Vagina (tissue), 2 donors: ENCODE measurements at regions not wholly inside any gene's neighbourhood (a gene's known extent, or its start where the extent isn't known, plus 50 kb on each side); places are given as distances from the start of the nearest gene placed in this dataset.
"Not testable (repeated sequence)": the region's sequence is repeated elsewhere in the genome, so short reads cannot be mapped to it uniquely, and the experiment has no call there.

Source experiments
- POLR2A ChIP-seq, 2 donors: fragments of 450-650 bp; IDR thresholded peaks; one replicate each; pipeline ENCODE4 v1.6.1; 2017; ENCODE audit warnings: antibody characterized with exemption in 2 of 2, mild to moderate bottlenecking in 2 of 2, moderate library complexity in 2 of 2
- POLR2AphosphoS5 ChIP-seq, 2 donors: sonication (generic); formaldehyde crosslinking; IDR thresholded peaks; one replicate each; pipeline ENCODE4 v1.9.0; 2017; ENCODE audit warnings: antibody characterized with exemption in 2 of 2, mild to moderate bottlenecking in 2 of 2, low read depth in 1 of 2; ENCODE audit not compliant: insufficient read depth in 1 of 2
- TF ChIP-seq, protein P1 (sequence below), 3 experiments: fragments of 450-650 bp in 2 of 3; fragments of 200-600 bp in 1 of 3; sonication (generic) in 1 of 3; IDR thresholded peaks; one replicate each; pipeline ENCODE4 v1.5.1; 2017 to 2019; ENCODE audit warnings: antibody characterized with exemption in 3 of 3, mild to moderate bottlenecking in 2 of 3, moderate library complexity in 2 of 3

- TF ChIP-seq, protein P1, sequence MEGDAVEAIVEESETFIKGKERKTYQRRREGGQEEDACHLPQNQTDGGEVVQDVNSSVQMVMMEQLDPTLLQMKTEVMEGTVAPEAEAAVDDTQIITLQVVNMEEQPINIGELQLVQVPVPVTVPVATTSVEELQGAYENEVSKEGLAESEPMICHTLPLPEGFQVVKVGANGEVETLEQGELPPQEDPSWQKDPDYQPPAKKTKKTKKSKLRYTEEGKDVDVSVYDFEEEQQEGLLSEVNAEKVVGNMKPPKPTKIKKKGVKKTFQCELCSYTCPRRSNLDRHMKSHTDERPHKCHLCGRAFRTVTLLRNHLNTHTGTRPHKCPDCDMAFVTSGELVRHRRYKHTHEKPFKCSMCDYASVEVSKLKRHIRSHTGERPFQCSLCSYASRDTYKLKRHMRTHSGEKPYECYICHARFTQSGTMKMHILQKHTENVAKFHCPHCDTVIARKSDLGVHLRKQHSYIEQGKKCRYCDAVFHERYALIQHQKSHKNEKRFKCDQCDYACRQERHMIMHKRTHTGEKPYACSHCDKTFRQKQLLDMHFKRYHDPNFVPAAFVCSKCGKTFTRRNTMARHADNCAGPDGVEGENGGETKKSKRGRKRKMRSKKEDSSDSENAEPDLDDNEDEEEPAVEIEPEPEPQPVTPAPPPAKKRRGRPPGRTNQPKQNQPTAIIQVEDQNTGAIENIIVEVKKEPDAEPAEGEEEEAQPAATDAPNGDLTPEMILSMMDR (IDR thresholded peaks at IDR 0.05): not testable (repeated sequence)
- not testable (repeated sequence) for TF ChIP-seq POLR2AphosphoS5 (IDR thresholded peaks at IDR 0.05; ENCODE audit: insufficient read depth in 1 of 2, low read depth in 1 of 2); POLR2A (IDR thresholded peaks at IDR 0.05)
Observed at GRCh38 chr11:86732739-86733138, 60.3 kb upstream of the ME3 start.
